ENCODE measurements at regions not wholly inside any gene's neighbourhood (a gene's known extent, or its start where the extent isn't known, plus 50 kb on each side); places are given as distances from the start of the nearest gene placed in this dataset.

DNA sequence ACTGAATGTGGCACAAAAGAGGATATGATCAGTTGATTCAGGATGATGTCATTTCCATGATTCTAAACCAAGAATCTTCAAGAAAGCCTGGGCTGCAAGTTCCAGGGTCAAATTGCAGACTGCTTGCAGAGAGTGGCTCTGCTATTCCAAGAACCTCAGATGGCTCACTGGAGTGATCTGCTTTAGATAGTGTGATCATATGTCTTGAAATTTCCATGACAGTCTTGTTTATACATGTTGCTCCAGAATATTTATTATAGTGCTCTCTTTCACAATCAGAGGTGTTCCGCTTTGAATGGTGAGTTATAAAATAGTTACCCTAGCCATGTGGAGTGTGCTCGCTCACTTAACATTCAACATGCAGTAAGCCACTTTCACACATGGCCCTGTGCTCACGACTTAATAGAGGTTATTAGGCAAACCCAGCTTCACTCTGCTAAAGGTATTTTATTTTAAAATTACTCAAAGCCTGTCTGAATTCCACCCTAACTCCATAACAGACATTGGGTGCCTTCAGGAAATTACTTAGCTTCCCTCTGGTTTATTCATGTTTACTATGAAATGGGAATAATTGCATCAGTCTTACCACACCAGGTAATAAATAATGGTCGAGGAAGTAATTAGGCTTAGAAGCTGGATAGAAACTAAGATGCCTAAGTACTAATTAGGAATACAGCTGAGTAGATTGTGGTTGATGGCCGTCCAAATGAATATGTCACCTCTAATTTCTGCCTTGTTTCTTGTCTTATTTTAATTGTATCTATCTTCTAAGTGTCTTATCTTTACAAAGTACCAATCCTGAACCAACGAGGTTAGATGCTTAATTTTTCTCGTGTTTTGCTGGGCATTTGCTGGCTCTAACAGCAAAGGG is 187.9 kb downstream of the ETS1 start:
- Histone ChIP-seq H3K4me3 (no peak overlapping the region), H3K9me3 (no peaks in the 10 kb centered on the region), H3K36me3 (no peaks in the 10 kb centered on the region), H3K4me1 (peaks cover 0 to 21% (median 17%) of the 10 kb centered on the region in 4 donors), H3K27ac (replicated peaks in 1 of 4) (no peak overlapping the region), H3K27me3 (no peaks in the 10 kb centered on the region)
- TF ChIP-seq, protein P1, sequence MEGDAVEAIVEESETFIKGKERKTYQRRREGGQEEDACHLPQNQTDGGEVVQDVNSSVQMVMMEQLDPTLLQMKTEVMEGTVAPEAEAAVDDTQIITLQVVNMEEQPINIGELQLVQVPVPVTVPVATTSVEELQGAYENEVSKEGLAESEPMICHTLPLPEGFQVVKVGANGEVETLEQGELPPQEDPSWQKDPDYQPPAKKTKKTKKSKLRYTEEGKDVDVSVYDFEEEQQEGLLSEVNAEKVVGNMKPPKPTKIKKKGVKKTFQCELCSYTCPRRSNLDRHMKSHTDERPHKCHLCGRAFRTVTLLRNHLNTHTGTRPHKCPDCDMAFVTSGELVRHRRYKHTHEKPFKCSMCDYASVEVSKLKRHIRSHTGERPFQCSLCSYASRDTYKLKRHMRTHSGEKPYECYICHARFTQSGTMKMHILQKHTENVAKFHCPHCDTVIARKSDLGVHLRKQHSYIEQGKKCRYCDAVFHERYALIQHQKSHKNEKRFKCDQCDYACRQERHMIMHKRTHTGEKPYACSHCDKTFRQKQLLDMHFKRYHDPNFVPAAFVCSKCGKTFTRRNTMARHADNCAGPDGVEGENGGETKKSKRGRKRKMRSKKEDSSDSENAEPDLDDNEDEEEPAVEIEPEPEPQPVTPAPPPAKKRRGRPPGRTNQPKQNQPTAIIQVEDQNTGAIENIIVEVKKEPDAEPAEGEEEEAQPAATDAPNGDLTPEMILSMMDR (IDR thresholded peaks at IDR 0.05): no peak
- TF ChIP-seq EP300 (IDR thresholded peaks at IDR 0.05) (no peak), POLR2A (IDR thresholded peaks at IDR 0.05; ENCODE audit: low read depth) (no peak), POLR2AphosphoS5 (IDR thresholded peaks at IDR 0.05) (no peak)
- 77% methylated on average over 7 of the region's 7 CpGs for WGBS
- DNase-seq (ENCODE audit: extremely low spot score): no peak
- intact Hi-C loops (cut with DNase I): loop anchor here (2.0 kb wide), 1 partner anchor 57 kb away; no protein-coding TSS in a partner anchor

DNA sequence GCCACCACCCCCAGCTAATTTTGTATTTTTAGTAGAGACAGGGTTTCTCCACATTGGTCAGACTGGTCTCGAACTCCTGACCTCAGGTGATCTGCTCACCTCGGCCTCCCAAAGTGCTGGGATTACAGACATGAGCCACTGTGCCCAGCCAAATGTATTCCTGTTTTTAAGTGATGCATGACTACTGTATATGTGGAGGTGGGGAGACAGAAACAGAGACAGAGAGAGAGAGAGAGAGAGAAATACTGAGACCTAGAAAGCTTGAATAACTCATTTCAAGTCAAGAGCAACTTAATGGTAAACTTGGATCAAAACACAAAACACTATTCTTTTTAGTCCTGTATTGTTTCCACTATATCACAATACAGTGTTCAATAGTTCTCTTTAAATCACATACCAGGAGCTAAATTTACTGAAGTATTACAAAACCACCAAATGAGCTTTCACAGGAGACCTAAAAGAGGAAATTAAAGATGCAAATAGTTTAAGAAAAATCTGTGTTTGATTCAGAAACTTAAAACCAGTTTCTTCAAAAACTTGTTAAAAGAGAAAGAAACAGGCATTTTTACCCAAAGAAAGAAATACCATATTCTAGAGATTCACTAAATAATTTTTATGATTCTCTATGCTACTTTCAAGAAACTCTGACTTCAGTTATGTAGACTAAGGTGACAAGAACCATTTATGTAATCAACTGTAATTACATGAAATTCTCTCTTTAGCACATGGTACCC is 188.7 kb downstream of the ETS1 start:
- no peaks in the 10 kb centered on the region for H3K27me3 ChIP-seq
- no peak for DNase-seq (ENCODE audit: extremely low spot score)
- H3K4me1 ChIP-seq: peaks cover 6 to 21% (median 17%) of the 10 kb centered on the region in 4 donors
- H3K36me3 ChIP-seq: no peaks in the 10 kb centered on the region
- TF ChIP-seq EP300 (IDR thresholded peaks at IDR 0.05) (no peak), POLR2A (IDR thresholded peaks at IDR 0.05; ENCODE audit: low read depth) (no peak), POLR2AphosphoS5 (IDR thresholded peaks at IDR 0.05) (no peak)
- TF ChIP-seq, protein P1 (IDR thresholded peaks at IDR 0.05): no peak
- H3K4me3 ChIP-seq: no peak overlapping the region
- intact Hi-C loops (cut with DNase I): loop anchor here (2.0 kb wide), 1 partner anchor 58 kb away; no protein-coding TSS in a partner anchor
- H3K9me3 ChIP-seq: no peaks in the 10 kb centered on the region
- 96% methylated on average over 2 of the region's 2 CpGs for WGBS
- H3K27ac ChIP-seq (replicated peaks in 1 of 4): no peak overlapping the region

DNA sequence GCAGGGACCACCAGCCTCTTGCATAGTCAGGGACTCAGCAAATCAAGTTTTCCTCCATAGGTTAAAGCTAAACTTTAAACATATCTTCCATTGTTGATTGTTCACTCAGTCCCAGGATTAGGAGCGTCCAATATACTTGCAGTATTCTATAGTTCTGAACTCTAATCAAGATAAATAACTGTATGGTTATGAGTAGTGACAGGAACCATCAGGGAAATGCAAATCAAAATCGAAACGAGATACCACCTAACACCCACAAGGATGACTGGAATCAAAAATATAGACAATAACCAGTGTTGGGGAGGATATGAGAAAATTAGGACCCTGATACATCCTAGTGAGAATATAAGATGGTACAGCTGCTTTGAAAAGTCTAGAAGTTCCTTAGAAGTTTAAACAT is 190.0 kb downstream of the ETS1 start:
- Histone ChIP-seq H3K27me3 (no peaks in the 10 kb centered on the region), H3K9me3 (no peaks in the 10 kb centered on the region), H3K4me3 (no peak overlapping the region), H3K27ac (replicated peaks in 1 of 4) (no peak overlapping the region), H3K4me1 (peaks cover 6 to 21% (median 17%) of the 10 kb centered on the region in 4 donors), H3K36me3 (no peaks in the 10 kb centered on the region)
- DNase-seq (ENCODE audit: extremely low spot score): no peak
- TF ChIP-seq, protein P1 (IDR thresholded peaks at IDR 0.05): no peak
- TF ChIP-seq POLR2AphosphoS5 (IDR thresholded peaks at IDR 0.05): no peak
- no peak for TF ChIP-seq EP300 (IDR thresholded peaks at IDR 0.05)
- TF ChIP-seq POLR2A (IDR thresholded peaks at IDR 0.05; ENCODE audit: low read depth): no peak
- intact Hi-C loops (cut with DNase I): no loop called here
- WGBS: 82% methylated on average over 3 of the region's 3 CpGs

DNA sequence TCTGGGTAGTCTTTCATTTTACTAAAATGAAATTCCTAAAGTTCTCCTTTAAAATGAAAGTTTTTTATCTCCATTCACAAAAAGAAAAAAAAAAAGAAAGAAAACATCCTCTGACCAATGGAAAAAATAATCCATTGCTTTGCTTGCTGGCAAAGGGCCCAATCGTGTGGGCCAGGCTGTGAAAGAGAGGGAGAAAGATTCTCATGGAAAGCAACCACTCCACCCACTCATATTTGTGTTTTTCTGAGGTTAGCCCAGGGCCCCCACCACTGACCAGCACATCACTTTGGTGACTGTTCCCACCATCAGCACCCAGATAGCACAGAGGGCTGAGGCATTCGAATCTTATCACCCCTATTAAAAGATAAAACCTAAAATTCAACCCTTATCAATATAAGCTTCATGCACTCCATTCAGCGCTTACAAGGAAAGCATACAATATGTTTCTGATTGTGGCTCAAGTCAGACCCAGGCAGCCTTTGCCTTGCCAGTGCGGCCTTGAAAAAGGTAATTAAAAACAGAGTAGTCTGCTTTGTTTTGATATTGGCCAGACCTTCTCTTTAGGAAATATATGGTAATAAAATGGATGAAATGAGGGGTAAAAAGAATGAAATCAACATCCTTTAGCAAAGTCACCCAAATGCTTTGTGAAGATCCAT is 192.8 kb downstream of the ETS1 start:
- H3K9me3 ChIP-seq: no peaks in the 10 kb centered on the region
- peaks cover 4 to 6% (median 5%) of the 10 kb centered on the region in 4 donors for H3K4me1 ChIP-seq
- DNase-seq (ENCODE audit: extremely low spot score): no peak
- no peak overlapping the region for H3K4me3 ChIP-seq
- intact Hi-C loops (cut with DNase I): no loop called here
- H3K27me3 ChIP-seq: no peaks in the 10 kb centered on the region
- WGBS: 75% methylated on average over 4 of the region's 4 CpGs
- no peak overlapping the region for H3K27ac ChIP-seq (replicated peaks in 1 of 4)
- TF ChIP-seq POLR2AphosphoS5 (IDR thresholded peaks at IDR 0.05): no peak
- no peak for TF ChIP-seq EP300 (IDR thresholded peaks at IDR 0.05)
- TF ChIP-seq, protein P1 (IDR thresholded peaks at IDR 0.05): no peak
- TF ChIP-seq POLR2A (IDR thresholded peaks at IDR 0.05; ENCODE audit: low read depth): no peak
- no peaks in the 10 kb centered on the region for H3K36me3 ChIP-seq
